ENCODE measurements at regions not wholly inside any gene's neighbourhood (a gene's known extent, or its start where the extent isn't known, plus 50 kb on each side); places are given as distances from the start of the nearest gene placed in this dataset.
"Not testable (repeated sequence)": the region's sequence is repeated elsewhere in the genome, so short reads cannot be mapped to it uniquely, and the experiment has no call there.

- intact Hi-C loops (cut with DNase I): no loop called here
- no peak overlapping the region for H3K27ac ChIP-seq
- no peaks in the 10 kb centered on the region for H3K27me3 ChIP-seq
- H3K4me3 ChIP-seq: no peak overlapping the region
- no peak overlapping the region for H3K9ac ChIP-seq (ENCODE audit: low read depth in 2 of 2, low read length in 2 of 2)
- no peaks in the 10 kb centered on the region for H3K36me3 ChIP-seq
- DNase-seq: no peak
- no peak for TF ChIP-seq CTCF (IDR thresholded peaks at IDR 0.05)
- no peaks in the 10 kb centered on the region for H3K9me3 ChIP-seq
- H3K4me1 ChIP-seq: no peaks in the 10 kb centered on the region
Measured at GRCh38 chr6:84601366-84601765, 163.0 kb downstream of the TBX18 start.

- Histone ChIP-seq H3K9ac (ENCODE audit: low read depth in 2 of 2, low read length in 2 of 2) (no peak overlapping the region), H3K4me1 (no peaks in the 10 kb centered on the region), H3K9me3 (no peaks in the 10 kb centered on the region), H3K27me3 (no peaks in the 10 kb centered on the region), H3K36me3 (no peaks in the 10 kb centered on the region), H3K4me3 (no peak overlapping the region), H3K27ac (no peak overlapping the region)
- intact Hi-C loops (cut with DNase I): no loop called here
- no peak for TF ChIP-seq CTCF (IDR thresholded peaks at IDR 0.05)
- no peak for DNase-seq
Measured at GRCh38 chr6:84599991-84600390, 164.4 kb downstream of the TBX18 start.

- H3K36me3 ChIP-seq: no peaks in the 10 kb centered on the region
- H3K27ac ChIP-seq: no peak overlapping the region
- H3K4me1 ChIP-seq: no peaks in the 10 kb centered on the region
- H3K9ac ChIP-seq (ENCODE audit: low read depth in 2 of 2, low read length in 2 of 2): no peak overlapping the region
- no peaks in the 10 kb centered on the region for H3K9me3 ChIP-seq
- no peak overlapping the region for H3K4me3 ChIP-seq
- no peak for TF ChIP-seq CTCF (IDR thresholded peaks at IDR 0.05)
- no peaks in the 10 kb centered on the region for H3K27me3 ChIP-seq
- DNase-seq: no peak
- intact Hi-C loops (cut with DNase I): no loop called here
Measured at GRCh38 chr6:84597238-84597875, 167.0 kb downstream of the TBX18 start.

GRCh38 chr6:84596488-84596887 lies 167.9 kb downstream of the TBX18 start:
- no peaks in the 10 kb centered on the region for H3K9me3 ChIP-seq
- no peak overlapping the region for H3K27ac ChIP-seq
- no peak overlapping the region for H3K9ac ChIP-seq (ENCODE audit: low read depth in 2 of 2, low read length in 2 of 2)
- intact Hi-C loops (cut with DNase I): no loop called here
- no peak for TF ChIP-seq CTCF (IDR thresholded peaks at IDR 0.05)
- no peaks in the 10 kb centered on the region for H3K36me3 ChIP-seq
- no peaks in the 10 kb centered on the region for H3K4me1 ChIP-seq
- DNase-seq: no peak
- H3K4me3 ChIP-seq: no peak overlapping the region
- no peaks in the 10 kb centered on the region for H3K27me3 ChIP-seq

GRCh38 chr6:84588697-84589080 lies 175.7 kb downstream of the TBX18 start:
- Histone ChIP-seq H3K4me3 (no peak overlapping the region), H3K9ac (ENCODE audit: low read depth in 2 of 2, low read length in 2 of 2) (no peak overlapping the region), H3K27ac (no peak overlapping the region), H3K4me1 (no peaks in the 10 kb centered on the region), H3K9me3 (no peaks in the 10 kb centered on the region), H3K27me3 (no peaks in the 10 kb centered on the region), H3K36me3 (no peaks in the 10 kb centered on the region)
- DNase-seq: no peak
- no peak for TF ChIP-seq CTCF (IDR thresholded peaks at IDR 0.05)
- intact Hi-C loops (cut with DNase I): no loop called here

GRCh38 chr6:84587994-84588696 lies 176.3 kb downstream of the TBX18 start:
- H3K9me3 ChIP-seq; DNase-seq; H3K9ac ChIP-seq (ENCODE audit: low read depth in 2 of 2, low read length in 2 of 2); H3K4me1 ChIP-seq; intact Hi-C loops (cut with DNase I); H3K27me3 ChIP-seq; H3K27ac ChIP-seq; H3K4me3 ChIP-seq; H3K36me3 ChIP-seq: not testable (repeated sequence)

- DNase-seq; H3K4me3 ChIP-seq; H3K36me3 ChIP-seq; H3K9ac ChIP-seq (ENCODE audit: low read depth in 2 of 2, low read length in 2 of 2); H3K27me3 ChIP-seq; H3K9me3 ChIP-seq; intact Hi-C loops (cut with DNase I); H3K27ac ChIP-seq; H3K4me1 ChIP-seq: not testable (repeated sequence)
Measured at GRCh38 chr6:84587202-84587940, 177.0 kb downstream of the TBX18 start.
